Middle frontal gyrus (tissue), 1 donor: ENCODE measurements at regions not wholly inside any gene's neighbourhood (a gene's known extent, or its start where the extent isn't known, plus 50 kb on each side); places are given as distances from the start of the nearest gene placed in this dataset.

Experiments used
- DNase-seq: peaks from one replicate; pipeline ENCODE4 v3.0.0-alpha.2; 2015; ENCODE audit warnings: low spot score; ENCODE audit errors: extremely low spot score

DNA sequence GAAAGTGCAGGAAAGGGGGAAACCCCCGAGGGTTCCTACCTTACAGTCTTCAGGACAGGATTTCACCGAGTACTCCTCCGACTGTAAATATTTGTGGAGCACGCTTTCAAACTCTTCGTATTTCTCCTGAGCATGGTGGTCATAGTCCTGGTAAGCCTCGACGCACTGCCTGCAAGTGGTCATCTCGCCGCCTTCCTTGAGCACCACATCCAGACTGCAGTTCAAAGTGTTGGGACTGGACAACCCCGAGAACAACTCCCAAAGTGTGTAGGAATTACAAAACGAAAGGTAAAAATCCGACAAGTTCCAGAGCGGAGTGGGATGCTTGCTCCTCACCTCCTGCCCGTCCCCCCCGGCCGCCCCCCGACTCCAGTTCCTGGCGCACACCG is 349.7 kb downstream of the LIG4 start:
- DNase-seq: no peak

DNA sequence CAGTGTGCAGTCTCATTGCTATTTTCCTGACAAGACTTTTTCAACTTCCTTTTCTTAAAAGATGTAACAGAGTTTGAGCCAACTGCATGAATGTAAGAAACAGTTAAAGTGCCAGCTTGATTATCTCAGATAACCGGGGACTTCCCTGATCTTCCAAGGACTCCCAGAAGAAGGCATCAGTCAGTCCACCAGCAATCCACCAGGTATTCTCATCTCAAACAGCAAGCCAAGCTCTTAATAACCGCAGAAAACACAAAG is 350.1 kb downstream of the LIG4 start:
- DNase-seq: no peak

DNA sequence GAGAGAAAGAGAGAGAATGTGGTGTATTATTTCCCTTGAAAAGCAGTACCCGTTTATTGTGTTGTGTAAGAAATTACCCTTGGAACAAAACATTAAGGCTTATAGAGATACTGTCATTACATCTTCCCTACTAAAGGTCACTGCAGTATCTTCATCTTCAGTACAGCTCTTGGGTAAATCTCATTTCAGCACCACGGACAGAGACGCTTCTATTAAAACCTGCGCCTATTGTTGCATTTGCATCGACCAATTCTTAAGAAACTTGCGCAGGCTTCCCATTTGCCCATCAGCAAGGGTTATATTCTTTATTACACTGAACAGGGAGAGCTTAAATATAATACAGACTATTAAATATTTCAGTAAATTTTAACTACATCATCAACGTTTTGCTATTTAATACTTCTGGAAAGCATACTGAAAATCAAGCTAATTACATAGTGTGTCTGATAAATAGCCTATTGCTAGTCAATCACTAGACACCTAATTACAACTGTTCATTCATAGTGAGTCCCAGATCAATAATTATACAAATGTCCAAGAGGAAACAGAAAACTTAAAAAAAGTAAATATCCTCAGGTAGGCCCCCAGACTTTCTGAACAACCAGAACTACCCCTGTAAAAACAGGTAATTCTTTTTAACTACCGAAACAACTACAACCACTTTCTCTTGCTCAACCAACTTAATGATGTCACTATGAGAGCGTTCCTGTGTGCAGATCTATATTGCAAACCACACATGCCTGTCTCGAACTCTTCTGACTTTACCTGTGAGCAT is 350.6 kb downstream of the LIG4 start:
- no peak for DNase-seq

DNA sequence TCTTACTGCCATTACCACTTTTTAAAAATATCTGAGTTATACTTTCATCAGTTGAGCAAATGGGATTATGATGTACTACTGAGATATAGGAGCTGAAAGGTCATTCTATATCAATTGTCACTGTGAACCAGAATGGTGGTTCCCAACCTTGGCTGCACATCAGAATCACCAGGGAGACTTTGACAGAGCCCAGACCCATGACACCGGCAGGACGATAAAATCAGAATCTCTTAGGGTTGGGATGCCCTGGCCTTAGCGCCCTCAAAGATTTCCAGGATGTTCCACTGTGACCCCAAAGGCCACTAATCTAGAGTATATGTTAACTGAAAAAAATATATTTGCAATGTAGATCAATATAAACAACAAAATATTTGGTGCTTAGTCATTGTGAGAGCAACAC is 355.1 kb downstream of the LIG4 start:
- DNase-seq: no peak

DNA sequence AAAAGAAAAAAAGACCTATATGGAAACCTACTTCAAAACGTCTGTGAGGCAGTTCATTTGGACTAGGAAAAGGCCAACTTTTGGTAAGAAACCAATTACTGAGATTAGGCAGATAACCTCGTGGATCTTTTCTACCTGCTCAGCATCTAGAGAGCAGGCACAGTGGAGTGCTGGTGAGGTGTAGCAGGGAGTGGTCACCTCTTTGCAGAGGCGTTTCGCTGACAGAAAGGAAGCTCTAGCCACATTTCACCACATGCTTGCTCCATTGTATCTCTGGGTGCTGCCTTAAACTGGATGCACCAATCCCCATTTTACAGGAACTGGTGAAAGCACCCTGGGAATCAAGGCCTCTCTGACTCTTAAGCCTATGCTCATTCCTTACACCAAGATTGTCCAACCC is 360.5 kb downstream of the LIG4 start:
- no peak for DNase-seq

DNA sequence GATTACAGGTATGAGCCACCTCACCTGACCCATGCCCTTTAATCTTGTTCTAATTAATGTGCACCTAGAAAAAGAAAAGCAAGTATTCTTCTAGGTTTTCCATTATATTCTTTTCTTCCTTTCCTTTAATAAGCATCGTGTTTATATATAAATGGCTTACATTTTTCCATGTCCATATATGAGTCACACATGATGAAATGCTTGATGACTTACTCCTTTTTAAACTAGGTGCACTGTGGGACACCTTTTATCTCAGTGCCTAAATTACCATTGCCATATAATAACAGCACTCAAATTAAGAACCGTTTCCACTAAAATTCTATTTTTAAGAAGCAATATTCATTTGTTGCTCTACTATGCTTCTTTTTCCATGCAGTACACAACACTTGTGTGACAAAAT is 363.3 kb downstream of the LIG4 start:
- no peak for DNase-seq

DNA sequence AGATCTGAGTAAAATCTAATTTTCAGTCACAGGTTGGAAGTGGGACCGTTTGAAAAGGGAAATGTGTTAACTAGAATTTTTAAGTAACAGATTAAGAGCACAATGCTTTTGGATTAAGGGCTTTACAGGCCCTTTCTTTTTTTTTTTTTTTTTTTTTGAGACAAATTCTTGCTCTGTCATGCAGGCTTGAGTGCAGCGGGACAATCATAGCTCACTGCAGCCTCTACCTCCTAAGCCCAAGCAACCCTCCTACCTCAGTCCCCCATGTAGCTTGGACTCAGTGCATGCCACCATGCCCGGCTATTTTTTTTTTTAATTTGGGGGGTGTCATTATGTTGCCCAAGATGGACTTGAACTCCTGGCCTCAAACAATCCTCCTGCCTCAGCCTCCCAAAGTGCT is 363.7 kb downstream of the LIG4 start:
- no peak for DNase-seq

DNA sequence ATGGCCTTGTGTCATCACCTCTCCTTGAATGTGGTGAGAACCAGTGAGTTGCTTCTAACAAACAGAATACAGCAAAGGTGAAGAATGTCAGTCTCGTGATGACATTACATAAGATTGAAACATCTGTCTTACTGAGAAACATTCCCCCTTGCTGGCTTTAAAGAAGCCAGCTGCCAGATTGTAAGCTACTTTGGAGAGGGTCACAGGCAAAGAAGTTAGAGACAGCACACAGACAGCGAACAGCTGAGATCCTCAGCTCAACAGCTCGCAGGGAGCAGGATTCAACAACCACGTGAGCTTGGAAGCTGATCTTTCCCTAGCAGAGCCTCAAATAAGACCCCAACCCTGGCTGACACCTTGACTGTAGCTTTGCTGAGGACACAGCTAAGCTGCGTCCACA is 367.9 kb downstream of the LIG4 start:
- DNase-seq: no peak

DNA sequence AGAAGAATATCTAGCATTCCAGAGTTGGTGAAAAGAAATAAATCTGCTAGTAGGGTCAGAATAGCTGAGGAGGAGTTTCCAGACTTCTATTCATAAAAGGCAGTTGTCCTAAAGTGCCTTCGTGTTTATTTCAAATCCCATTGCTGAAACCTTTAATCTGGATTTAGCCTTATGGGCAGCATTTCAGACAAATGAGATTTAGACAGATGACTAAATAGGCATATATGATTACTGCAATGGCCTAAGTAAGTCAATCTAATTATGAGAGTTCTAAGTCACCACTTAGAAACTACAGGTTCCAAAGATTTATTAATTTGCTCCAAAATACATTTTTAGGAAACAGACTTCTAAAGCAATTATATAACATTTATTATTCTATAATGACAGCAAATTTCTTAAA is 368.7 kb downstream of the LIG4 start:
- DNase-seq: no peak

DNA sequence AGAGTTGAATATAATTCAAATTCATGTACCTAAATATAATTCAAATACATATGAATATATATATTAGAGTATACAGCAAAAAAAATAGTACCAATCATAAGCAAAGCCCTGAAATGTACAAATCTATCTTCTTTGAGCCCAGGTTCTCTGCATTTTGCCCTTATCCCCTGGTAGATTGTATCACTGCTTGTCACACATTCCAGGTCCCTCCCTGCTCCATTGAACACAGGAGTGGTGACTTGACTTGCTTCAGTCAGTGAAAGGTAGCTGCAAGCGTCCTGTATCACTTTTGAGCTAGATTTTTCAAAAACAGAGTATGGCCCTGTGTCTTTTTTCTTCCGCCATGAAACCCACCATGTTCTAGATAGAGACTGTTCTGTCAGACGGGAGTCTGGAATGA is 369.4 kb downstream of the LIG4 start:
- DNase-seq: no peak

DNA sequence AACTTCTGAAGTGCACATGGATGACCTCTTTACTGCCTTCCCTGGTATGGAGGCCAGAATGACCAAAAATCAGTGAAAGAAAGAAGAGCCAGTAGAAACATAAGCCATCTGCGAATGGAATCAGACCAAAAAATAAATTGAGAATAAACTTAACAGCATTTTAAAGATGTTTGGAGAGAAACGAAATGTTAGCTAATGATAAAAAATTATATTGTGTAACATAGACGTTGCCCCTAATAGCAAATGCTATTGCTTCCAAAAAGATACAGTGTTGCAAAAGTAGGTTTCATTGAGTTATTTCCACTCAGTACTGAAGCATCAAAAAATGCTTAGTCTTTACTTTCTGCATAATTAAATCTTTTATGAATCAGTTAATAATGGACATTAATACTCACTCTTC is 371.7 kb downstream of the LIG4 start:
- no peak for DNase-seq

DNA sequence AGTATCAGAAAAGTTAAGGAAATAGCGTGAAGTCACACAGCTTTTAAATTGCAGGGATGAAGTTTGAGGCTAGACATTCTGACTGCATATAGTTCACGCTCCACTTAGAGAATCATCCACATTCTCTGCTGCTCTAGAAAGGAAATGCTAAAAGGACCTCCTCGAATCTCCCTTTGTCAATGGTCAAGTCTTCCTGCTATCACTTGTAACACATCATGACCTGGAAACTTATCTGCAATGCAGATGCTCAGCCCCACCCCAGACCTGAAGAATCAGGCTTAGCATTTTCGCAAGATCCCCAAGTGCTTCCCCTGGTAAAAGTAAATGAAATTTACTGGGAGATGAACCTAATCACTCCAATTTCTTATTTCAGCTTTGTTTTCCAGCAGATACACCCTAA is 372.1 kb downstream of the LIG4 start:
- no peak for DNase-seq

DNA sequence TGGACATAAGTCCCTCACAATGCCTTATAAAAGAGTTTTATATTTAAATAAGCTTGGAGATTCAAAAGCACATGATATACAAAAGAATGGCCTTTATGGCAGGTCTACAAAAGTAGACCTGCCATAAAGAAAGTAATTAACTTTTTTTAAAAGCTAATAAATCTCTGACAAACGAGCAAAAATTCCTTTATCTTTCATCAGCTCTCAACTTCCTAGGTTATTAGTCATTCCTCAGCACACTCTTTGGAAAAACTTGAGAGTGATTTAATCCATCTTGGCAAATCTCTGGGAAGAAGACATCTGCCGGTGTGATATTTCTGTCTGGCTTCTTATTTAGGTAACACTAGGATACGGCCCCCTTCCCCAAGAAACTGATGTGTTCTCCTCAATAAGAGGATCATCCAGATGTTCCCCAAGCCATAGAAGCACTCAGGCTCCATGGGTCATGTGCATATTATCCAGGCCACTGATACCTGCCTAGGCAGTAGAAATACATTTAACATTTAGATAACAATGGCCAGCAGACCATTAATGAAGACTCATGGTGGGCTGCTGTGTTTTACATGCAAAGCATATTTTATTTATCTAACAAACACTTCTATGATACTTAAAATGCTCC is 372.7 kb downstream of the LIG4 start:
- DNase-seq: no peak

DNA sequence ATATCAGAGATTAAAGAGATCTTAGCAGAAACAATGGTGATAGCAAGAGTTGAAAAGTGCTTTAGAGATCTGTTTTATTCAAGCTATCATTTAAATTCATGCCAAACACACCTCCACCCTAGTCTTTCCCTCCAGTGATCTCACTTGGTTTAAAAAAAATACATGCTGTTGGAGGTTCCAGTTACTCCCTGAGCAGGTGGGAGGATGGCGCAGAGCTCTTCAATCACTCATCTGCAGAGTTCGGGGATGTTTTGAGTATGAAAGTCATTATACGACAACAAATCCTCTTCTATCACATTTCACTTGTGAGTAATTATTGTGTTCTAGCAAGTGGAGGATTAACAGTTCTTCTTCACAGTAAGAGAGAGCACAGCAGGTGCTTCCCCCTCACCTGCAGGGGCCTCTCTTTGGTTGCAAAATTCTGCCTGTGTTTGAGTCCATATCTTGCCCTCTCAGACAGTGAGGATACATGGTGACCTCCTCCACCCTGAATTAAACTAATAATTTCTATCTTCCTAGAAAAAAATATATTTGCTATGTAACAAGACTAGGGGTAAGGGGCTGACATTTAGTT is 376.7 kb downstream of the LIG4 start:
- DNase-seq: no peak

DNA sequence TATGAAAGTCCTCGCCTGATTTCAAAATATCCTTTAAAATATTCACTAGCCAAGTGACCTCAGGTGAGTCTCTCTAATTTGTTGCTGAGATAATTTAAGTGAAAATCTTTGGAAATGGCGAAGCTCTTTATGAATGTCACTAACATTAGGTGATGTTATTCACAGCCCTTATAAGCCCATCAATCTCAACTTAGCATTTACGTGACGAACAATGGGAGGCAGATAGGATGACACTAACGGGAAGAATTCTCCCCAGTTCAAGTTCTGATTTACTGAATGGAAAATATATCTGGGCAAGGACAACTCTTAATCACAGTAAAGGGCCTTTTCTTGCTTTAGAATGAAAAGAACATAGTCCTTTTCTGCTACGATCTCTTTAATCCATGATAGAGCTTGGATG is 378.7 kb downstream of the LIG4 start:
- DNase-seq: no peak

DNA sequence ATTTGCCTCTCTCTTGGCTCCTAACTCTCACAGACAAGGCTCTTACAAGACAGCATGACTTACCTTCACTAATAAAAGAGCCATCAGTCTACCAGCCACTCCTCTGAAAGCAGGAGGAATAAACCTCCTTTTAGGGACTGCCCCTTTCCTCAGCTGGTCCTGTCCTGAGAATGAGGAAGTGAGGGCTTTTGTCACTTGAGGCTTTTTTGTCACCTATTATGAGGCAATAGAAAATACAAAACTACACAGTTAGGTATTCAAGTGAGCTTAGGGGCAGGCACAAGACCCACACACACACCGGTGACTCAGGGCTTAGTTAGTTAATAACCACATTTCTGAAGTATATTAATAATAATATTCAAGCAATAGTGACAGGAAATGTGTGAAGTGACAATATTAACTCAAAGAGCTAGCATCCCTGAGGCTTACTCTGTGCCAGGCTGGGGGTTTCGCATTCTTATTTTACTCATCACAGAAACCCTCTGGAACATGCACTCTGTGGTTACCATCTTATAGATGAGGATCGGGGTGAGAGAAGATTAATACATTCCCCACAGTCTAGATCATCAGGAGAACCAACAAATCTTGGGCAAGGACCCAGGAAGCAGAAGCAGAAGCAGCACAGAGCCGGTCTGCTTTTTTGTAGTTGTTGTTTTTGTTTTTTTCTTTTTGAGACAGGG is 379.9 kb downstream of the LIG4 start:
- no peak for DNase-seq

DNA sequence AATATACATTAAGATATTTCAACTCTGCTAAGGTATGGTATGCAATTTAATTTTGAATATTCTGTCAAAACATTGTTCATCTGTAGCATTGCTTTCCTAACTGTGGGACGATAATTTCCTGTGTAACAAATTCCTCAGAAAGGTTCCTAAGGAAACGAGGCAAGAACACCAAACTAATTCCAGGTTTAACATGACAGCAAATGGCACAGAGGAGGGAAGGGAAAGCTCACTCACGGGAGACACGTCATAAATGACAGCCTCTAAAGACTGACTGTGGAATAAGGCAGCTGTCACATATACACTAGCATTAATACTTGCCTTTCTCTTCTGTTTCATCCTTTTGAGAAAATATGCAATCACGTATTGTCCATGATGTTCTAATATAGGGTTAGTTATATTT is 380.6 kb downstream of the LIG4 start:
- no peak for DNase-seq

DNA sequence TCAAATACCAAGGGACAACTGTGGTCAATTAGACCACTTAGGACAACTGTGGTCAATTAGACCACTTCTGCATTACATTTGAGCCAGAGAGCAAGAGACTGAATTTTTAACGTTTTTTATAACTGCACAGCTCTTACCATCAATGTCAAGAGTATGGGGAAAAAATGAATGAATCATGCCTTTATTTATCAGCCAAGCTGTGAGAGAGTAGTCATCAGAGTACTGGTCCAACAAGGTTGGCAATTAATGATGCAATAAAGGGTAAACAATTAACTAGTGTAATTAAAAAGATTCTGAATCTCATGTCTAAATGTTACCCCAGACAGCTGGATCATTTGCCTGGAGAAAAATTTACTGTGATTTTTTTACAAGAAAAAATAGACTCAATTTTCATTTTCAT is 381.1 kb downstream of the LIG4 start:
- no peak for DNase-seq

DNA sequence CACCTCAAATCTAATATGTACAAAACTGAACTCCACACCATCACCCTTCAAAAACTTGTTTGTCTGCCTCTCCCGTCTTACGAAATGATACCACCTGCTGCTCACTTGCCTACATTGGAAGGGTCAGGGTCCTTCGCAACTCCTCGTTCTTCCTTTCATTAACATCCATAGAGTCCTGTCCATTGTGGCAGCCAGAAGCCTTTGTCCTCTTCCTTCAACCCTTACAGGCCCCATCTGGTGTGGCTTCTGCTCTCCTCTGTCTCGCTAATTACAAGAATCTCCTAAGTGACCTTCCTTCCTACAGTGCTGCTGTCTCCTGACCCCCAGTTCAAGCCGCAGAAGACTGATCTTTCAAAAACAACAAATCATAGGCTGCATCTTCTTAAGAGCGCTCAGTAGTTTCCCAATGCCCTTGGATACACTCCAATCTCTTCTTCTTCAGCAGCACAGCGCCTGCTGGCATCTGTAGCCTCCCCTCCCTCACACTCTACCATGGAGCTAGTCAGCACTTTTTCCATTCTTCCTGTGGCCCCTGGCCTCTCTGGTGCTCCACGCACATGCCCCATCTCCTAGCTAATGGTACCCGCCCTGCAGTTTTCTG is 382.7 kb downstream of the LIG4 start:
- DNase-seq: no peak

DNA sequence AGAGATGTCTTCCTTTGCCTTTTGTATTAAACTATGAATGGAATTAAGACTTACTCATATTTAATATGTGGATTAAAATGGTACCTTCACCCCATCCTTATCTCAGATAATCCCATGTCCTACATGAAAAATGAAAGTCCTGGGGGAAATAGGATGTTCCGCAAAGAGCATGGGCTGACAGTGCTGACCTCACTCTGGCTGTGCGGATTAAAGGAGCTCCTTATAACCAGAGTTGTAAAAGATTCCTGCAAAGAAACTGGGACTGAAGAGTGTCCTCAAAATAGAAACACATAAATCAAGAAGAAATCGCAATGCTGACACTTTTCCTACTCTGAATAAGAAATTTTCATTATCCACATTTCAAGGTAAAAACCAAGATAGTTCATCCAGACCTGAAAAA is 384.5 kb downstream of the LIG4 start:
- no peak for DNase-seq

DNA sequence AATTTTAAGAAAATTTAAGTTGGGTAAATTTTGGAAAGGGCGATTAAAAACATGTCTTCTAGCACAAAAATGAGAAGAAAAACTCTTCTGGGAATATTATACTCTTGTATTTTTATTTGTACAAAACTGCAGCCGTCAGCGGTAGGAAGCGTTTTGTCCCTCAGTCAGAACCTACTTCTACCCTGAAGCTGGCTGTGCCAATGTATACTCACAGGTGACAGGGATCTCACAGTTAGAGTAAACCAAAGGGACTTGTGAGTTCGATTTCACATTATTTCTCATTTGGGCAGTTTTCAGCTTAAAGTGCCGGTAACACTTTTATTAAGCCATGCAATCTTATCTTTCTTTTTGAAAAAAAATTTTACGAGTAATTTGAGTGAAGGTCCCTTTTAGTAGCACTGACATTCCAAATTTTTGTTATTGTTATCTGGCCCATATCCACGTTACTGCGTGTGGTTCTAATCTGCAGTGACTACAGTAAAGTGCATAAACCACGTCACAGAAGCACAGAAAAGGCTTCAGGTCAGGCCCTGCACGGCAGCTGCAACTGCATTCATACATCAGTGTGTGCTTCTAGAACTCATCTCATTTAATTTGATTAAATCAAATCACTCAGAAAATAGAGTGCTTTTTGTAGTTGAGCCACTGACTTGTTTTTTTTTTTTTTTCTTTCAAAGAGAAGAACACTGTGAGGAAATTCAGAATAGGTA is 387.3 kb downstream of the LIG4 start:
- no peak for DNase-seq

DNA sequence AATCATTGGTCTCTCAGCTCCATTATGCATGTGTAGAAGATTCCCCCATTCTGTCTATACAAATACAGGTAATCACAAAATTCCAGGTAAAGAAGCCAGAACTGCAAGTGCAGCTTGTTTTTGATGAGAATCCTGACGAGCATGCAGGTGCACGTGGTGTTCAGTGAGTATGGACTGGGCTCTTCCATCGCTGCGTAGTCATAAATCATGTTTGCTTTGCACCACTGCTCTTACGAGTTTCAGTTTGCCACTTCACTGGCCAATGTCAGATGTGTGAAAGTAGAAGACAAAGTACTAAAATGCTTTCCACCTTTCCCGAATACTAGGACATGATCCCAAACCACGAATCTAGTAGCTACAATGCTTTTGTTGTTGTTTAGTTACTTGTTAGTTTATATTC is 390.7 kb downstream of the LIG4 start:
- DNase-seq: no peak
